ENCODE measurements at regions not wholly inside any gene's neighbourhood (a gene's known extent, or its start where the extent isn't known, plus 50 kb on each side); places are given as distances from the start of the nearest gene placed in this dataset.

DNA sequence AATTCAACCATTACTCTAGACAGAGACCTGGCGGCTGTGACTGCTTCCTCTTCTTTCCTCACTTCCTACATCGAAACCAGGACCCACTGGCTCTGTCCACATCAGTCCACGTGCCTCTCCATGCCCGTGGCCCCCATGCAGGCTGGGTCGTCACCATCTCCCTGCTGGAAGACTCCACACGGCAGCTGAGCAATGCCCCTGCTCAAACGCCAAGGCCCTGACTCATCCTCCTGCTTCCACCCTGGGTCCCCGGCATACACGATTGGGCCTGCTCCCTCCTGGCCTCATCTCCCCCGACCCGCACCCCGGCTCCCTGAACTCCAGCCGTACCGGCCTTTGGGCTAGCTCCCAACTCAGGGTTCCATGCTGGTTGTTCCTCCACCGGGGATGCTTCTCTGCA is 67.2 kb upstream of the IER5L start:
- no peak for DNase-seq

DNA sequence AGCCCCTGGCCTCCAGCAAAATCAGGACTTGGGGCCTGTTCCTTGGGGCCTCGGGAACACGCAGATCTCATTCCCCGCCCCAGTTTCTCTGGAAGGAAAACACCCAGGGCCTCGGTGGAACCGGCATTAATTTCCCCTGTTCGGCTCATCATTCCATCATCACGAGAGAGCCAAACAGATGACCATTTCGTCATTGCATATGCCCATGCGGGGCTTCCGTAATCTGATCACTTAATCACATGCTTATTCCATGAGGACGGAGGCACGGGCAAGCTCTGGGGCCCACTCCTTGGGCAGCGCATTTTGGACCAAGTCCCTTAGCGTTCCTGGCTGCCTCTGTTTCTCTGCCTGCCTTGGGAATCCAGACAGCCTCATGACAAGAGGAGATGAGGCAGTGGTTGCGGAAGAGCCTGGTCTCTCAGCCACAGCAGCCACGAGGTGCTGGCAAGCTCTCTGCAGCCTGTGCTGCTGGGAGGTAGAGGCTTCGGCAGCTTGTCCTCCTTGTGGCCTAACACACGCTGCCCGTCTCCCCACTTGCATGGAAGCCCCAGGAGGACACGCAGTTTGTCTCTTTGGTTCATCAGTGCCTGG is 65.0 kb upstream of the IER5L start:
- no peak for DNase-seq

DNA sequence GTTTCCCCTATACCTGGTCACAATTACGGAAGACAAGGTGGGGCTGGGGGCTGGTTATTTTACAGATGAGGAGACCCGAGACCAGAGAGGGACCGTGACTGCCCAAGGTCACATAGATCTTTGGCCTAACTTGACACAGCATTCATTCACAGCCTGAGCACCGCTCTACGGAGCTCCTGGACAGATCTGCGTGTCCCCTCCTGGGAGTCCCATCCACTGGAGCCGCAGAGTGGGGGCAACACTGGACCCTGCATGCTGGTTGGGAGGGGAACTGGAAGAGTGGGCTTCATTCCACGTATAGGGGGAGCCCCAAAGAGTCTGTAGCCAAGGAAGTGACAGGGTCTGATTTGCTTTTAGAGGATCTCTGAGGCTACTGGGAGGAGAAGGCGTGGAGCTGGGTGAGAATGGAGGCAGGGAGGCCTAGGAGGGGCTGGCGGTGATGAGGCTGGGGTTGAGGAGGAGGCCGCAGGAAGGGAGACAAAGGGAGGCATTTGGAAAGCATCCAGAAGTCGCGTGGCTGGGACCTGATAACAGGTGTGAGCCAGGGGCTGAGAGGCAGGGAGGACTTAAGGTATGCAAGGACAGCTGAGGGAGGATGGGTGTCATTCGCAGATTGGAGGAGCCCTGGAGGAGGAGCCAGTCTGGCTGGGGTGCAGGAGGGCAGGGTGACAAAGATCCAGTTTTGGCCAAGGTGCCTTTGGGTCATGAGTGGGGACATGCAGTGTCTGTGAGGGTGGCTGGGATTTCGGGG is 64.3 kb upstream of the IER5L start:
- DNase-seq, result no peak

DNA sequence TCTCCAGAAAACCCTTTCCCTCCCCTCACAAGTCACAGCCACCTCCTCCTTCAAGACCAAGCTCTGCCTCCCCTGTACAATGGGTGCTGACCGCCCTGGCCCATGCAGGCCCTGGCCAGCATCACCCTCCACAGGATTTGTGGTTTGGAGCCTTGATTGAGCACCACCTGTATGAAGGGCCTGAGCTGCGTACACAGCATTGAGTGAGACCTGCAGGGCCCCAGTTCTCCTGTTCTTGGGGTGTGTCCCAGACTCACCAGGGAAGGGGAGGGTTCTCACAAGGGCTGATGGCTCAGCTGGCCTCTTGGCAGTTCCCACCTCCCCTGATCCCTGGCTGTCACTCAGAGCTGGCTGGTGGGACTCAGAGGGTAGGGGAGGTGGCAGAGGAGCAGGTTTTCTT is 63.7 kb upstream of the IER5L start:
- DNase-seq, result no peak

DNA sequence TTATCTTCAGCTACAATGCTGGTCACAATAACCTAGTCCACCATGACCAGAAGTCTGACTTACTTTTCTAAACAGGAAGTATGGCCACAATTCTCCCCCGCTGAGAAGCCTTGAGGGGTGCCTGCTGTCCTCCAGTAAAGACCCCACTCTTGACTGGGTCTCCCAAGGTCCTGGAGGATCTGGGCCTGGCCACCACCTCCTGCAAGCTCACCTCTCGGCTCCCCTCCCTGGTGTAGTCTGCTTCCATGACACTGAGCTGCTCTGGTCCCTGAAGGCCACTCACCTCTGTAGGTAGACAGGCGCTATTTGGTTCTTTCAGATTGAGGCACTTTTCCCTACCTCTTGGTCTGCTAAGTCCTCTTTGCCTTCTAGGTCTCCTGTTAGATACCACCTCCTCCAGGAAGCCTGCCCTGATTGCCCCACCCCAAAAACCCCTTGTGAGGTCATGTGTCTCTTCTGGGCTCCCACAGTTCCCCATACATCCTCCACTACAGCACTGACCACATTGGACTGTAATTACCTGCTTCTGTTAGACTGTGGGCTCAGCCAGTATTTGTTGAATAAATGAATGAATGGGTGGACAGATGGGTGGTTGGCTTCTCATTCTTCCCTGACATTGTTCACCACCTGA is 62.6 kb upstream of the IER5L start:
- no peak for DNase-seq

DNA sequence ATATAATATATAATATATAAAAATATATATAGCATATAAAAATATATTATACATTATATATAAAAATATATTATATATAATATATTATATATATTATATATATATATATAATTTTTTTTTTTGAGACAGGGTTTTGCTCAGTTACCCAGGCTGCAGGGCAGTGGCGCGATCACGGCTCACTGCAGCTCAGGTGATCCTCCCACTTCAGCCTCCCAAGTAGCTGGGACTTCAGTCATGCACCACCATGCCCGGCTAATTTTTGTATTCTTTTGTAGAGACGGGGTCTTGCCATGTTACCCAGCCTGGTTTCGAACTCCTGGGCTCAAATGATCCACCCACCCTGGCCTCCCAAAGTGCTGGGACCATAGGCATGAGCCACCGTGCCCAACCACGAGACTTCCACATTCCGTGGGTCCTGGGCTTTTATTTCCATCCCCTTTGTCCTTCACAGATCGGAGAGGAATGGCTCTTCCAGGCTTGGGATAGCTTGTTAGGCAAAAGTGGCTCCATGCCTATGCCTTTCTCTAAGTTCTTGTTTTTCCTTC is 62.0 kb upstream of the IER5L start:
- DNase-seq, result no peak

DNA sequence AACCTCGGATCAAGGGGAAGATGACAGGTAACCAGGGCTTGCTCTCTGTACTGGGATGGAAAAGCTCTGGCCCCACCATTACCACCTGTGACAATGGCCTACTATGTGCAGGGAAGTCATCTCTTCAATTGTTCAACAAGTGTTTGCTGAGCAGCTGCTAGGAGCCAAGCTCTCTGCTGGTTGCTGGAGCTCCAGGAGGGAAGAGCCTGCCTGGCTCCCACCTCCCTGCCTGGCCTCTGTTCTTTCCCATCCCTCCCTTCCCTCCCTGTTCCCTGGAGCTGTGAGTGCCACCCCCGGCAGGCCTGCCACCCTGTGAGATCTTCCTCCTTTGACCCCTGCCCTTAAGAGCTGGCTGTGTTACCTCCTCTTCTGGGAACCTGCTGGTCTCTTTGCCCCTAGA is 59.7 kb upstream of the IER5L start:
- no peak for DNase-seq

DNA sequence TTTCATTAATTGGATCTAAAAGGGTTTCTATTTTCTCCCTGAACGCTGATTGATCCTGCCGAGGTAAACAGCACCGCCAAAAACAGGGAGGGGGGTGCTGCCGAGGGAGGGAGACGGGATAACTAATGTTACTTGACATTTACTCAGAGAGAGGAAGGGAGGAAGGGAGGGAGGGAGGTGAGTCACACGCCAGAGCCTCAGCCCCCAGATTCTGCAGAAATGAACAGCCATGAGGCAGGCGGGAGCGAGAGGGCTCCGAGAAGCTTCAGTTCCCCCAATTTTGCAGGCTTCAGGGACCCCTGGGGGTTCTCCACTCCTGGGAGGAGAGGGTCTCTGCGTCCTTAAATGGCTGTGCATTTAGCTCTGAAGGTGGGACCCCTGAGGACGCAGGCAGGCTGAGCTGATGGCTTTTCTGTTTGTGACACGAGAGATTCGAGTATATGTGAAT is 59.1 kb upstream of the IER5L start:
- DNase-seq, result no peak

DNA sequence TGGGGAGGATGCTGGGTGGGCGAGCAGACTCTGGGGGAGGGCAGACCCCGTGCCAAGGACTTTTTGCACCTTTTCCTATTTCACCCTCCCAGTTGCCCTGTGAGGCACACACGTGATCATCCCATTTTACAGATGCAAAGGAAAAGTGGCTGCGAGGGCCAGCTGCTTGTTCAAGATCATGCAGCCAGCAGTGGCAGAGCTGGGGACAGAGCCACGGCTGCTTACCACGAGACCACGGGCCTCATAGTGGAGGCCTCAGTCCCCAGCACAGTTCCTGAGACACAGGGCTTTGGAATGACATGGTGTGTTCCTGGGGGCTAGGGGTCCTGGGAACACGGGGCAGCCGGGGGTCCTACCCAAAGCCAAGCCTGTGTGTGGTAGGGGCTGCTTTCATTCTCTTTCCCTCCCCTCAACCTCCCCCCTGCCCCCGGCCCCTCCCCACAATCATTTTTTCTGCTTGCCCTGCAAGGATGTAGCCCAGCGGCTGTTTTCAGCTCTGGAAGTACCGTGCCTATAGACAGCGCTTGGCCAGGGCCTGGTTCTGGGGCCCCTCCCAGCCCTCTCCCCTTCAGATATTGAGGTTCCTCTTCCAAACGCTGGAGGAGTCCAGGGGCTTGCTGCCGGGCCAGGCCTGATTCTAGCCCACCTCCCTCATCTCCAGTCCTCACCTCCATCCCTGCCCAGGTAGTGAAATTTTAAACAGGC is 58.5 kb upstream of the IER5L start:
- DNase-seq, result no peak

DNA sequence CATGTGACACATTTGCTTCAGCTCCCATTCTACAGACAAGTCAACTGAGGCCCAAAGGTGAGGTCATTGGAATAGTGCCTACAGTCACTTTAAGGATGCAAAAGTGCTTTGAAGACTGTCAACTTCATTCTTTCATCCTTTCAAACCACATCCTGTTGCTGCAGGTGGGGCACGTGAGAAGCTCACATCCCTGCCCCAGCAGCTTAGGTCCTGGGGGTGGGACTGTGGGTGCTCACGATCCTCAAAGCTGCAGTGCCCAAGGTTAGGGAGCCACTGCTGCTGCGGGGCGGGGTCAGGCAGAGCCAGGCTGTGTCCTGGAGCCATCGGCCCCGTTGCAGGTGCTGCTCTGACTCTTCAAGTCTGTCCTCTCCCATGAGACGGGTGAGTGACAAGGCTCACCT is 57.9 kb upstream of the IER5L start:
- no peak for DNase-seq

DNA sequence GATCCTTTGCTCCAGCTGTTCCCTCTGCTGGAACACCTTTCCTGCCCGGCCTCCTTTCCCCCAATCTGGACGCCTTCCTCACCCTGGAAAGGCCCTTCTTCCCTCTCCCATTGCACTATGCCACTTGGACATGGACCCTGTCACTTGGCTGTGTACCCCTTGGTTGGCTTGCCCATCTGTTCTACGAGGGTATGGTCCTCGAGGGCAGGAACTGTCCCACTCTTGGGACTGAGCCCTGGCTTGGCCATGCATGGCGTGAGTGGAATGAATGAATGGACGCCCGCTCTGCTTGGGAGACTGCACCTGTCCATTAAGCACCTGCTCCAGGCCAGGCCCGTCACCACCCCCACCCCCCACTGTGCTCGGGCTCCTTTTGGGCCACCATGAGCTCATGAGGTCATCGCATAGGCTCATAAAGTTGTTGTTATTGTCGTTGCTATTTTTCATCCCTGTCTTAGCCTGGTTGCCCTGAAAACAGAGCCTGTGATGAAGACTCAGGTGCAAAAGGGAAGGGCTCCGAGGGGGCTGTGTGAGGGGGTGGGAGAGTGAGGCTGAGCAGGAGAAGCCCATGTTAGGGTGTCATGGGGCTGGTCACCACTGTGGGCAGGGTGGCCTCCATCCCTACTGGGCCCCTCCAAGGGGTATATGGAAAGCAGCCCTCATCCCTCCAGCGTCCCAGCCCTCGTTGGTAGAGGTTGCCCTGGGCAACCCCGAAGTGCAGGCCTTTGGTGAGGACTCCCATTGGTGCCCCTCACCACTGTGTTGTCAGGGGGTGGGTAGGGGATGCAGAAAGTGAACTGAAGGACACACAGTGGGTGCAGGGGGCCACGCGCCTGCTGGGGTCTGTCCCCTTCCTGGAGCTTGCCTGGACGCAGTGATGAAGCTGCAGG is 57.2 kb upstream of the IER5L start:
- no peak for DNase-seq

DNA sequence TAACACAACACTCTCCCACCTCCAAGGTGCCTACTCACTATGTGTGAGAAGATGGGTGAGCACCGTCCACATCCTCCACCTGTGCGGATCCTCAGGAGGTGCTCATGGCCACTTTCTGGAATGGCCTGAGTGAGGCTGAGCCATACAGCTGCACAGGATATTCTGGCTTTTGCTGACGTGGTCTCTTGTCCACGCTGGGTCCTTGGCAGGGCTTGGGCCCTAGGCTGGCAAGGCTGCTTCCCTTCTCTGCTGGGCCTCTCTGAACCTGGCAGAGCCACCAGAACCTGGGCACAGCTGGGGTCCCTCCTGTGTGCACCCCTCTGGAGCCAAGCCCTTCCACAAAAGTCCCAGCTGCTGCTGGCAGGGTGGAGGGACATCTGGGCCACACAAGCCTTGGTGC is 56.4 kb upstream of the IER5L start:
- no peak for DNase-seq

DNA sequence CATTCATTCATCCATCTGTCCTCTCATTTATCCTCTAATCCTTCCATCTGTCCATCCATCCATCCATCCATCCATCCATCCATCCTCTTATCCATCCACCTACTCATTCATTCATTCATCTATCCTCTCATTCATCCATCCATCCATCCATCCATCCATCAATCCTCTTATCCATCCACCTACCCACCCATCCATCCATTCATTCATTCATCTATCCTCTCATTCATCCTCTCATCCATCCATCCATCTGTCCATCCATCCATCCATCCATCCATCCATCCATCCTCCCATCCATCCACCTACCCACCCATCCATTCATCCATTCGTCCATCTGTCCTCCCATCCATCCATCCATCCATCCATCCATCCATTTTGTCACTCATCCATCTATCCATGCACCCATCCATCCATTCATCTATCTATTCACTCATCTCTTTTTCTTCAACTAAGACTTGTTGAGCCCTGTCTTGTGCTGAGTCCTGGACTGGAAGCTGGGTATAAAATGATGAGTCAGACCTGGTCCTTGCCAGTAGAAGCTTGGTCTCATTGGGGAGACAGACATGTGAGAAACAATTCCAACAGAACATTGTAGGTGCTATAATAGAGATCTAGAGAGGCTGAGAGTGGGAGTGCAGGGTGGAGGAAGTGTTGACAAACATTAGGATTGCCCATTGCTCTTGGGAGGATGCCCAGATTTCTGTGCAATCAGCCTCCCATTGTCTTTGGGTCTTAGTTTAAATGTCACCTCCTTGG is 55.0 kb upstream of the IER5L start:
- no peak for DNase-seq

DNA sequence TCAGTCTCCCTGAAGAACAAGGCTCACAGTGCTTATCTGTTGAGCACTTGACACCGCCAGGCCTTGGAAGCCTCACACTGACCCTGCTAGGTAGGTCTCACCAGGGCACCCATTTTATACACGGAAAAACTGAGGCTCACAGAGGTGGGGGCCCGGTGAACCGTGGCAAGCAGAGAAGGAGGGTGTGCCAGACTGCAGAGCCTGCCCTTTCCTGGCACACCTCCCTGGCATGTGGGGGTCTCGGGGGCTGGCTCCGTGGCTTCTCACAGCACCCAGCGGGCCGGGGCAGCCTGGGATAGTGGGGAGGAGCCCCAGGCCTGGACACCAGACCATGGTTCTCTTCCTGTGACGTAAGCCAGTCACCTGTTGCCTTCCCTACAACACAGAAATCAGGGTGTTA is 53.7 kb upstream of the IER5L start:
- no peak for DNase-seq

DNA sequence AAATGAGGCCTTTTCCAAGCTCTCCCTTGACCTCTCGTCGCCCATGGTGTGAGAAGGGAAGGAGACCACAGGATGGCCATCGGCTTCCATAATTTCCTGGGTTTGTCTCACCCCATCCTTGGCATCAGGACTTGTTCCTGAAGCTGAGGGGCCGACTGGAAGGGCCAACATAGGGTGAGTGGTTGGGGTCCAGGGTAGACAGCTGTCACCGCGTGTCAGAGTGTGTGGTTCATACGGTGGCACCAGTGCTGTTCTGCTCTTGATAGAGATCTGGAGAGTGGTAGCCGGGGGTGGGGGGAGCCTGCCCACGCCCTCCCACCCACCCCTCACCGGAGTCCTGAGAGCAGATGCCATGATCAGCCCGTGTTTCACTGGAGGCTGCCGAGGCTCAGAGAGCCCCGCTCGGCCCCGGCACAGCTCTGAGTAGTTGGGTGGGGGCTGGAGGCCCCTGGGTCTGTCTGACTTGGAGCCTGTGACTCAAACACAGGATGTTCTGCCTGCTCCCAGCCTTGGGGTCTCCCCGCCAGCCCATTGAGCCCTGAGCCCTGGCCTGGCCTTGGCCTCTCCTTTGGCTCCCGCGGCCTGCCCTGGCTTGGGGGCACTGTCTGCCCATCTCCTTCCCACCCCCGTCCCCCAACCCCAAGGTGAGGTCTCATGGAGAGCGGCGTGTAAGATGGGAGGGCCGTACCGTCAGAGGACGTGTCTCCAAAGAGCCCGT is 53.1 kb upstream of the IER5L start:
- no peak for DNase-seq

DNA sequence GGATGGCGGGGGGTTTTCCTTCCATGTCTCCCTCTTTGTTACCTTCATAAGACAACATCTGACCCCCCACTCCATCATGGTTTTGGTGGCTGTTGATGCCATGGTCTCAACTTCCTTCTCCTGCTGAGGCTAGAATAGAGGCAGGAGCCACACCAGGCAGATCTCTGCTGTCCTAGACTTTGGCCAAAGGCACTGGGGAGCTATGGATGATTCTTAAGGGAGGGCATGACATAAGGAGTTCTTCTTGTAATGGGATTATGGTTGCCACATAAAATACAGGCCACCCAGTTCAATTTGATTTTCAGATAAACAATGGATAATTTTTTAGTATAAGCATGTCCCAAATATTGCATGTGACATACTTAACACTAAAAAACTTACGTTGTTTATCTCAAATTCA is 52.2 kb upstream of the IER5L start:
- DNase-seq, result no peak

Data from NCI-H2227 treated with DMSO at 0.1 percent for 48 hours (cell line).